Skin epidermis (tissue), 12 donors: ENCODE measurements at regions not wholly inside any gene's neighbourhood (a gene's known extent, or its start where the extent isn't known, plus 50 kb on each side); places are given as distances from the start of the nearest gene placed in this dataset.

Experiments
- H3K27ac ChIP-seq, 21 experiments: fragments of 200-600 bp; sonication (generic) in 11 of 21; one replicate each; pipeline ENCODE4 v1.5.0; 2020; ENCODE audit warnings: mild to moderate bottlenecking in 3 of 21, inconsistent platforms in 2 of 21, moderate library complexity in 2 of 21
- H3K4me3 ChIP-seq, 7 experiments: fragments of 200-600 bp; sonication (generic) in 2 of 7; one replicate each; pipeline ENCODE4 v1.5.0; 2020; ENCODE audit warnings: inconsistent platforms in 2 of 7, mild to moderate bottlenecking in 2 of 7, moderate library complexity in 1 of 7

GRCh38 chr12:41903014-41903708 lies 241.5 kb downstream of the GXYLT1 start:
- H3K4me3 ChIP-seq = no peak overlapping the region
- no peak overlapping the region for H3K27ac ChIP-seq

- H3K4me3 ChIP-seq = no peak overlapping the region
- no peak overlapping the region for H3K27ac ChIP-seq
Measured at GRCh38 chr12:41899577-41899976, 245.1 kb downstream of the GXYLT1 start.

GRCh38 chr12:41897593-41897992 lies 247.1 kb downstream of the GXYLT1 start:
- H3K27ac ChIP-seq = no peak overlapping the region
- H3K4me3 ChIP-seq = no peak overlapping the region

DNA sequence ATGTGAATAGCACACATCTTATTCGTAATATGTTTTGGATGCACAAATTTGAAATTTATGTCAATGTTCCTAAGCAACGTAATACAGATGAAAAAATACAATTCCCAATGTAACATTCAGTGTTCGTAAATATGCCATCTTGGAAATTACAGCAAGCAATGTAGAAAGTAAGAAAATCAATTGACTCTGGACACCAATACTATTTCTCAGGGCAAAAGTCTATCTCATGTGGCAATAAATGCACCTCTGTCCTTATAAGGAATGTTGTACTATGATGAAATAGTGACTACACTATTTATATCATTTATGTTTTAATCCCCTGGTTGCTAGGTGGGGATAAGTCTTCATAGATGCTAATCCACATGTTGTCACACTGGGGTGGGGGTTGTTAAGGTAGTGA lies 251.2 kb downstream of the GXYLT1 start:
- H3K27ac ChIP-seq = no peak overlapping the region
- H3K4me3 ChIP-seq = no peak overlapping the region

DNA sequence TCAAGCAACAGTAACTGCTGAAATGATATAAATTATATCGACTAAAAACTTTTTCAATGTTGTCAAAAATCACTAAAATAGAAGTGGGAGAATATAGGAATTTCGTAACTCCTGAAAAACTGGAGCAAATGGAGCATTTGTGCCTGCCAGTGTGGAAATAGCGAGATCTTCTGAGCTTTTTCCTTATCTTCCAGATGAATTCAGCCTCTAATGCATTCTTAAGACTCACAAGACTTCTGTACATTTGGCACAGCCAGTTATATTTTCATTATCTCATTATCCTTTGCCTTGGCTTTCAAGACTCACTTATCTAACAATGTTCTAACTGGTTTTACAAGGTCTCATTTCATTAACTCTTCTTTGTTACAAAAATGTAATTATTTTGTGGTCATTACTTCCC lies 252.4 kb downstream of the GXYLT1 start:
- Histone ChIP-seq H3K4me3 (no peak overlapping the region), H3K27ac (no peak overlapping the region)

GRCh38 chr12:41891226-41891625 lies 253.4 kb downstream of the GXYLT1 start:
- no peak overlapping the region for H3K4me3 ChIP-seq
- no peak overlapping the region for H3K27ac ChIP-seq

GRCh38 chr12:41888285-41888684 lies 256.4 kb downstream of the GXYLT1 start:
- H3K4me3 ChIP-seq = no peak overlapping the region
- H3K27ac ChIP-seq = no peak overlapping the region

DNA sequence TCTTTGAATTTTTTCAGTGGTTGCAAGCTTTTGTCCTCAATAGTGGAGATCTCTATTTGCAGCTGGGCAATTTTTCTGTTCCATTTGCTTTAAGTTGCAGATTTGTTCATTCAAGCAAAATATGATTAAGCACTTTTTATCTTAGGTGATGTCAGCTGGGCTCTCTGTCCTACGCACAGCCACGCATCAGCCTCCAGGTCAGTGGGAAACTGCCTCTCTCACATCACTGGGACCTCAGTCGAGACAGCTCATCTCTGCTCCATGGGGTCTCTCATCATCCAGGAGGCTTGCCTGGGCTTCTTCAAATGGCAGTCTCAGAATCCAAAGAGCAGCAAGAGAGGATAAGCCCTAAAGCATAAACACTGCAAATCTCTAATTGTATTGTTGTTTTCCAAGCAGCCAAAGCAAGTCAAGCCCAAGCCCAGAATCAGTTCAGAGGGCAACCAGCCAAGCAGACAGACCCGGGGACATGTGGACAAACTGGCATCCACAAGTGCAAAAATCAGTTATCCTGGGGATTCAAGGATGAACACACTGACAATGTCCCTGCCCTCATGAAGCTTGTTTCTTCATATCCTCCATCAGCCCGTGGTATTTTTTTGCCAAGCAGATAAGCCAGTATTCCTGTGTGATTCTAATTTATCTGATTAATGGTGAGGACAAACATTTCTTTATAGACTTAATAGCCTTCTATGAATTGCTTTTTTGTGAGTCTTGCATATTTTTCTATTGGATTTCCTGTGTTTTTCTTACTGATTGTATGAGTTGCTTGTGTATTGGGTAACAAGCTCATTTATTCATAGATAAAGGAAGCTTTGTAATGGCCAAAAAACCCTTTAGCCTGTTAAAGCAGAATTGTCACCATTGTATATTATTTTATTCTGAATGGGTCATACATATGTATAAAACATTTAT lies 262.5 kb downstream of the GXYLT1 start:
- Histone ChIP-seq H3K4me3 (no peak overlapping the region), H3K27ac (no peak overlapping the region)

- no peak overlapping the region for H3K27ac ChIP-seq
- H3K4me3 ChIP-seq = no peak overlapping the region
Measured at GRCh38 chr12:41869432-41869831, 275.2 kb downstream of the GXYLT1 start.

DNA sequence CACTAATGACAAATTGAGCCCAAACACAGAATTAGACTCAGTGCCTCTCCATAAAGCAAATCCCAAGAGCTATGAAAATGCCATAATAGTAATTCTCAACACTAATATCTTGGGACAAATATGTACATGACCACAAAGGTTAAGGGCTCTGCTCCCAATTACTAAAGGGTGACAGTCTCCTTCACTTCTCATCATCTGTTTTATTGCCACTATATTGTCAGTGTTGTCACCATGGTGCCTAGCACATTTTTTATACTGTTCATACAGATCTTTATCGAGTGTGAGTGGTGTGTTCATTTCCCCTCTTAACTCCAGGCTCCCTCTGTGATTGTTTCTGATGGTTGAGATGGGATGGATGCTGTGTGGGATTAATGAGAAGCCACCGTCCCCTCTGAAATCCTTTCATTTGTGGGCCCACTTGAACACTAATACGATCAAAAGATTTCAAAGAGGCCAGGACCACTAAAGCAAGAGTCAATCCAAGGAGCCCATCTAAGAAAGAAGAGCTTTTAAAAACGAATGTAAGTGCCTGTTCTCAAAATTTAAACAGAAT lies 277.7 kb downstream of the GXYLT1 start:
- Histone ChIP-seq H3K27ac (no peak overlapping the region), H3K4me3 (no peak overlapping the region)

- H3K27ac ChIP-seq = no peak overlapping the region
Measured at GRCh38 chr12:41856228-41856627, 288.4 kb downstream of the GXYLT1 start.

DNA sequence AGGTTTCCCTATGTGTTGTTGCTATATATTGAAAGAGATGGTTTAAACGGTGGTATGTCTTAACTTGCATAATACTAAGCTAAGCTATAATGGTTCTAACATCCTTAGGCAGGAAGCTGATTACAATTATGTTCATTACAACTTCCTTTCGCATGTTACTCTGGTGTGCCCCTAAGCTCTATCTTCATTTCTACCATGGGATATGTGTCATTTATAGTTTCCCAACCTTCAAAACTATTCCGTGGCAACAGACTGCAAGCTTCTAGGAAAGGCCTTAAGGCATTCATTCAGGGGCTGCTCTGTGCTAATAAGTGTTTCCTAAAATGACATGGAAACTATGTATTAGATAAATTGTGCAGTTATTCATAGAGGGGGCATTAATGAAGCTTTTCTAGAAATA lies 294.6 kb downstream of the GXYLT1 start:
- Histone ChIP-seq H3K4me3 (no peak overlapping the region), H3K27ac (no peak overlapping the region)

More at GRCh38 chr12:41856228-41856627, 288.4 kb downstream of the GXYLT1 start:
- H3K4me3 ChIP-seq = no peak overlapping the region

GRCh38 chr12:41846718-41847117 lies 298.0 kb downstream of the GXYLT1 start:
- H3K4me3 ChIP-seq = no peak overlapping the region

GRCh38 chr12:41836416-41836815 lies 308.3 kb downstream of the GXYLT1 start:
- Histone ChIP-seq H3K4me3 (no peak overlapping the region), H3K27ac (no peak overlapping the region)

More at GRCh38 chr12:41846718-41847117, 298.0 kb downstream of the GXYLT1 start:
- H3K27ac ChIP-seq = no peak overlapping the region

- Histone ChIP-seq H3K27ac (no peak overlapping the region), H3K4me3 (no peak overlapping the region)
Measured at GRCh38 chr12:41835556-41835955, 309.1 kb downstream of the GXYLT1 start.

DNA sequence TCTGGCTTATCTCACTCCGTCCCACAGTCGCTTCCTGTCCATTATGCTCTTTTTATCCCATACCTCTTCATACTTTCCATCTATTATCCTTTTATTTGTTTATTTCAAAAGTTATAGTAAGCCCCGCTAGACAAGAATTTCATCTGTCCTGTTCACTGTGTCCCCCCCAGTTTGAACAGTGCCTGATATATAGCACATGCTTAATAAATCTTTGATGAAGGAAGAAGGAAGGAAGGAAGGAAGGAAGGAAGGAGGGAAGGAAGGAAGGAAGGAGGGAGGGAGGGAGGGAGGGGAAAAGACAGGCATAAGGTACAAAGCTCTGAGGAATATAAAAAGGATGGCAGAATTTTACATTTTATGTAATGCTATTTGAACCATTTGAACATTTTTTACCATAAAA lies 324.7 kb downstream of the GXYLT1 start:
- no peak overlapping the region for H3K4me3 ChIP-seq
- H3K27ac ChIP-seq = no peak overlapping the region

DNA sequence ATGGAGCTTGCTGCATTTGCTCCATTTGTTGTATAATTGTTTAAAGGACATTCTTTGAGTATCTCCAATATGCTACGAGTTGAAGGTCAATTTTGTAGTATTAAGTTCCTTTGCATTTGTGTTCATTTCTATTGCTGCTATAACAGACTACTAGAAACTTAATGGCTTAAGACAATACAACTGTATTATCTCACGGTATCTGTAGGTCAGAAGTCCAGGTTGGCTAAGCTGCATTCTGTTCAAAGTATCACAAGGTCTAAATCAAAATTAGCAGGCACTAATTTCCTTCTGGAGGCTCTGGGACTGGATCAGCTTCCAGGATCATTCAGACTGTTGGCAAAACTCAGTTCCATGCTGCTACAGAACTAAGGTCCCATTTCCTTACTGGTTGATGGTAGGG lies 340.6 kb downstream of the GXYLT1 start:
- Histone ChIP-seq H3K4me3 (no peak overlapping the region), H3K27ac (no peak overlapping the region)

DNA sequence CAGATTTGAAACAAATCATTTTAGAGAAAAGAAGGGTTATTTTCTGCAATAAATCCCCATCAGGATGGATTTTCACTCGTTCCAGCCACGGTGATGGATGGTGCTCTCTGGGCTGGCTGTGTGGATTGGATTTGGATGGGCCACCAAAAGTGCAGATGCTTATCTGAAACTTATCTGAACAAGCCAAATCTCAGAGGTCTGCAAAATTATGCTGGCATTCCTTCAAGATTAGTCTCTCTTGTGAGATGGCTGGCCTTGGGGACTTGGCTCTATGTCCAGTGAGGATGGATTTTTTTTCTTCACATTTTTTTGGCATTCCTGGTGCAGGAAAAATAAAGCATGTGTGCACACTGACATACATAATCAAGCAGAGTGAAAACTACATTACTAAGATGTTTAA lies 341.9 kb downstream of the GXYLT1 start:
- no peak overlapping the region for H3K4me3 ChIP-seq
- H3K27ac ChIP-seq = no peak overlapping the region

GRCh38 chr12:41801261-41801660 lies 343.4 kb downstream of the GXYLT1 start:
- Histone ChIP-seq H3K27ac (no peak overlapping the region), H3K4me3 (no peak overlapping the region)

DNA sequence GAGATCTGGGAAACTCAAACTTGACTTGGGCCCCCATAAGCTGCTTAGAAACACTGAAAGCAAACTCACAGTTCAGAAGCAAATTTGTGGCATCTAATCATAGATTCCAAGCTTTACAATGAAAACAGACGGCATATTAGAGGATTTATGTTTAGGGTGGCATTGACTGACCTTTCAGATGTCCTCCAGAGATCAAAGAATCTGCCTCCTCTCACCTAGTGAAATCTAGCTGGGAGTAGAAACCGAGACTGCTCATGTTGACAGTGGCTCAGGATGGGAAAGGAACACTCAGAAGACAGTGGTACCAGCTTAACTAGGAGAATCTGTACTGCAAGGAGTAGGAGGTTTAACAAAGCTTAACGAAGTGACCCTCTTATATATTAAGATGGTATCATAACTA lies 345.0 kb downstream of the GXYLT1 start:
- no peak overlapping the region for H3K4me3 ChIP-seq
- H3K27ac ChIP-seq = no peak overlapping the region

DNA sequence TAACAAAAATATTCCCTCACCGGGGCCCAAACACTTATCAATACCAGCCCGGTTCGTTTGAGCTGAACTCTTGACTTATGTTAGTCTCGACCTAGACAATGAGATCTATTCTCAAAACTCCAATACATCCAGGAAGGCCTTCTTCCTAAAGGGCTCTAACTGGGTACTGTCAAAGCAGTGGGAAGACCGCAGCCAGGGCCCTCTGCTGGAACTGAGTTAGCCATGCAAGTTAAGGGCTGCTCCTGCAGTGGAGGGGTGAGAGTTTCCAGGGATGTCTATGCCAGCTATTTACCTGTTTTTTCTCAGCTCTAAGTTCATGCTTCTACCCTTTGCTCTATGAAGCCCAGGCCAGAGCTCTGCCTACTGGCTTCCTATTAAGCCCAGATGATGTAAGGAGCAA lies 348.8 kb downstream of the GXYLT1 start:
- no peak overlapping the region for H3K4me3 ChIP-seq
- H3K27ac ChIP-seq = peak overlapping the region in 1 of 21 experiments; percentile 14
